HCT116 (cell line): ENCODE measurements at regions not wholly inside any gene's neighbourhood (a gene's known extent, or its start where the extent isn't known, plus 50 kb on each side); places are given as distances from the start of the nearest gene placed in this dataset.

ENCODE experiments used
- EZH2phosphoT487 ChIP-seq: fragments of 200-600 bp; IDR thresholded peaks from 2 replicates; pipeline ENCODE4 v1.6.1; 2018; ENCODE audit warnings: antibody characterized with exemption, borderline replicate concordance
- POLR2AphosphoS5 ChIP-seq: IDR thresholded peaks from 2 replicates; pipeline ENCODE4 v1.6.1; 2011; ENCODE audit warnings: mild to moderate bottlenecking, low read depth, low read length, moderate library complexity
- TCF7L2 ChIP-seq: IDR thresholded peaks from 2 replicates; pipeline ENCODE4 v1.7.0; 2011; ENCODE audit warnings: borderline replicate concordance, inconsistent platforms; ENCODE audit not compliant: insufficient read depth, insufficient read length; ENCODE audit errors: extremely low read depth
- YY1 ChIP-seq: IDR thresholded peaks from 2 replicates; pipeline ENCODE4 v1.6.1; 2011; ENCODE audit warnings: low read length, low read depth, moderate library complexity, mild to moderate bottlenecking; ENCODE audit not compliant: insufficient replicate concordance; ENCODE audit errors: extremely low read depth
- ZFX ChIP-seq: fragments of 450-650 bp; IDR thresholded peaks from 2 replicates; pipeline ENCODE4 v1.6.1; 2017
- TF ChIP-seq, protein P1 (sequence below): IDR thresholded peaks from 2 replicates; pipeline ENCODE4 v1.6.1; 2012
- TF ChIP-seq, protein P2 (sequence below), 3 experiments: fragments of 200-600 bp in 1 of 3; sonication (generic) in 1 of 3; IDR thresholded peaks in 2 of 3; conservative IDR thresholded peaks in 1 of 3; 2 replicates each; pipeline ENCODE4 v1.5.1; 2012 to 2017; ENCODE audit warnings: low read depth in 2 of 3, low read length in 2 of 3, antibody characterized with exemption in 1 of 3, borderline replicate concordance in 1 of 3, control low read depth in 1 of 3, mild to moderate bottlenecking in 1 of 3, mixed read lengths in 1 of 3, mixed run types in 1 of 3, moderate library complexity in 1 of 3; ENCODE audit not compliant: insufficient read depth in 1 of 3
- TF ChIP-seq, protein P3 (sequence below): IDR thresholded peaks from 2 replicates; pipeline ENCODE4 v1.6.1; 2011; ENCODE audit warnings: mild to moderate bottlenecking, low read length, moderate library complexity; ENCODE audit not compliant: insufficient replicate concordance; ENCODE audit errors: extremely low read depth

DNA sequence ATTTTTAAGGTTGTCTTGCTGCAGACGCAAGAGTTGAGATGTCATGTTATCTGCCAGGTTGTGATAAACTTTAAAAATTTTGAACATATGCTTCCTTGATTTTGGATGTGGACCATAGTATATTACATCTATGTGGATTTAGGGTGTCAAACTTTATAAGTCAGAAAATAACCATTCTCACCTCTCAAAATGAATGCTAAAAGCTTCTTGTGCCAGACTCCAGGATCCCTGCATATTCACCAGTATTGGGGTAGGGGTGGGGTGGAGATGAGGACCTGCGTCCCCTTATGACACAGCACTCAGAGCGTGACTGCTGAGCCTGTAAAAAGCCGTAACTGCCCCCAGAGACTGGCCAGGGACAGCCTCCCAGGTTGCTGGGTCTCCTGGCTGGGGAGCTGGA is 524.4 kb downstream of the LMO7 start:
- TF ChIP-seq POLR2AphosphoS5, result no peak
- TF ChIP-seq TCF7L2, result no peak
- no peak for TF ChIP-seq ZFX
- TF ChIP-seq, protein P1, sequence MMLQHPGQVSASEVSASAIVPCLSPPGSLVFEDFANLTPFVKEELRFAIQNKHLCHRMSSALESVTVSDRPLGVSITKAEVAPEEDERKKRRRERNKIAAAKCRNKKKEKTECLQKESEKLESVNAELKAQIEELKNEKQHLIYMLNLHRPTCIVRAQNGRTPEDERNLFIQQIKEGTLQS, result no peak
- TF ChIP-seq, protein P2, sequence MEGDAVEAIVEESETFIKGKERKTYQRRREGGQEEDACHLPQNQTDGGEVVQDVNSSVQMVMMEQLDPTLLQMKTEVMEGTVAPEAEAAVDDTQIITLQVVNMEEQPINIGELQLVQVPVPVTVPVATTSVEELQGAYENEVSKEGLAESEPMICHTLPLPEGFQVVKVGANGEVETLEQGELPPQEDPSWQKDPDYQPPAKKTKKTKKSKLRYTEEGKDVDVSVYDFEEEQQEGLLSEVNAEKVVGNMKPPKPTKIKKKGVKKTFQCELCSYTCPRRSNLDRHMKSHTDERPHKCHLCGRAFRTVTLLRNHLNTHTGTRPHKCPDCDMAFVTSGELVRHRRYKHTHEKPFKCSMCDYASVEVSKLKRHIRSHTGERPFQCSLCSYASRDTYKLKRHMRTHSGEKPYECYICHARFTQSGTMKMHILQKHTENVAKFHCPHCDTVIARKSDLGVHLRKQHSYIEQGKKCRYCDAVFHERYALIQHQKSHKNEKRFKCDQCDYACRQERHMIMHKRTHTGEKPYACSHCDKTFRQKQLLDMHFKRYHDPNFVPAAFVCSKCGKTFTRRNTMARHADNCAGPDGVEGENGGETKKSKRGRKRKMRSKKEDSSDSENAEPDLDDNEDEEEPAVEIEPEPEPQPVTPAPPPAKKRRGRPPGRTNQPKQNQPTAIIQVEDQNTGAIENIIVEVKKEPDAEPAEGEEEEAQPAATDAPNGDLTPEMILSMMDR (IDR thresholded peaks at IDR 0.05 in 2 of 3, conservative IDR thresholded peaks at IDR 0.05 in 1 of 3; ENCODE audit: borderline replicate concordance in 1 of 3, insufficient read depth in 1 of 3, low read depth in 2 of 3, low read length in 2 of 3), result no peak
- TF ChIP-seq, protein P3, sequence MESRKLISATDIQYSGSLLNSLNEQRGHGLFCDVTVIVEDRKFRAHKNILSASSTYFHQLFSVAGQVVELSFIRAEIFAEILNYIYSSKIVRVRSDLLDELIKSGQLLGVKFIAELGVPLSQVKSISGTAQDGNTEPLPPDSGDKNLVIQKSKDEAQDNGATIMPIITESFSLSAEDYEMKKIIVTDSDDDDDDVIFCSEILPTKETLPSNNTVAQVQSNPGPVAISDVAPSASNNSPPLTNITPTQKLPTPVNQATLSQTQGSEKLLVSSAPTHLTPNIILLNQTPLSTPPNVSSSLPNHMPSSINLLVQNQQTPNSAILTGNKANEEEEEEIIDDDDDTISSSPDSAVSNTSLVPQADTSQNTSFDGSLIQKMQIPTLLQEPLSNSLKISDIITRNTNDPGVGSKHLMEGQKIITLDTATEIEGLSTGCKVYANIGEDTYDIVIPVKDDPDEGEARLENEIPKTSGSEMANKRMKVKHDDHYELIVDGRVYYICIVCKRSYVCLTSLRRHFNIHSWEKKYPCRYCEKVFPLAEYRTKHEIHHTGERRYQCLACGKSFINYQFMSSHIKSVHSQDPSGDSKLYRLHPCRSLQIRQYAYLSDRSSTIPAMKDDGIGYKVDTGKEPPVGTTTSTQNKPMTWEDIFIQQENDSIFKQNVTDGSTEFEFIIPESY, result no peak
- TF ChIP-seq YY1, result no peak
- no peak for TF ChIP-seq EZH2phosphoT487
